HL-60/S4 treated with phorbol 12-myristate 13-acetate at 8.2 ng/mL for 4 days and 3 days (cell line): ENCODE measurements at regions not wholly inside any gene's neighbourhood (a gene's known extent, or its start where the extent isn't known, plus 50 kb on each side); places are given as distances from the start of the nearest gene placed in this dataset.

Source experiments
- in situ Hi-C: fragments of 300-500 bp; cut with MboI; formaldehyde crosslinking; loops from 2 replicates; pipeline ENCODE4 v1.15.0; 2022; ENCODE audit warnings: low sequenced_read_pairs

- in situ Hi-C loops, result no loop called here
Observed at GRCh38 chr2:192315543-192315942, 120.8 kb upstream of the TMEFF2 start.

DNA sequence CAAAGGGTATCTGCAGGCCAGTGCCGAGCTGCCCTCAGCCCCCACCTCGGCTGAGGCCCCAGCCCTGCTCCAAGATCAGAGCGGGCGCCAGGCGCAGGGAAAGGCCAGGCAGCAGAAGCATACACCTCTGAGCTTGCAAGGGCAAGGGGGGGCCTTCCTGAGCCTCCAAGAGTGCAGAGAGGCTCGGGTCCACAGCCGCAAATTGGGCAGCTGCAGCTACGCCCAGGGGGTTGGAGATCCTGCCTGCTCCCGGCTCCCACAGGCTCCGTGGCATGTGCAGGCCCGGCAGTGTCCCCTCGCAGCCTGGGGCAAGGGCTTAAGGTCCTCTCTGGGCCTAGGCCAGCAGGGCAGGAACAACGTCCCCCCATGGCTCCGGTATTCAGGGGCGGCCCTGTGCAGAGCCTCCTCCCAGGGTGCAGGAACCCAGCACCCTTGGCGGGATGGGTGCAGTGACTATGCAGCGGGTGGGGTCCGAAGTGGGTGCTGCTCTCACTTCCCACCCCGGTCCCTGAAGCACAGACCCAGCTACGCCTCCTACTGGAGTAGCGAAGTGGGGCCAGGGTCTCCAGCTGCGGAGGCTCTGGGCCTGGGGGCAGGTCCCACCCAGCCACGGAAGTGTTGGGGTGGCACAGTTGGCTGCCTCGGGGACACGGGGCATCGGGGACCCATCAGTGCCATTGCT is 120.2 kb upstream of the TMEFF2 start:
- in situ Hi-C loops, result no loop called here

DNA sequence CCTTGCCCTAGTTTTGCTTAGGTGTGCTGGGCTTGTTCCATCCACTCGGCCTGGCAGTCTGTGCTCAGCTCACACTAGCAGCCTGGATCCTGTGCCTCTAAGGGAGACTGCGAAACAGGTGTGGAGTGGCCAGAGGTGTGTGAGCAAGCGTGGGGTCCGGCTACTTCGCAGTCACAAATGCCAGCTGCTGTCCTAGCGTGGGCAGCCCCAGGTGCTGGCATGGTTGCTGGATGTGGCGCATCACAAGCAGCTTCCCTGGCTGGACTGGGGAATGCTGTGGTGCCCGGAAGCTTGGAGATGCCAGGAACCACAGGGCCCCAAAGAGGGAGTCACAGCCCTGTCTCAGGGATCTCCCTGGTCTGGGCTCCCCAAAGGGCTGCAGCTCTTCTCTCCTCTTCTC is 119.0 kb upstream of the TMEFF2 start:
- in situ Hi-C loops, result no loop called here

GRCh38 chr2:192311701-192312460 is 117.1 kb upstream of the TMEFF2 start:
- in situ Hi-C loops, result no loop called here

DNA sequence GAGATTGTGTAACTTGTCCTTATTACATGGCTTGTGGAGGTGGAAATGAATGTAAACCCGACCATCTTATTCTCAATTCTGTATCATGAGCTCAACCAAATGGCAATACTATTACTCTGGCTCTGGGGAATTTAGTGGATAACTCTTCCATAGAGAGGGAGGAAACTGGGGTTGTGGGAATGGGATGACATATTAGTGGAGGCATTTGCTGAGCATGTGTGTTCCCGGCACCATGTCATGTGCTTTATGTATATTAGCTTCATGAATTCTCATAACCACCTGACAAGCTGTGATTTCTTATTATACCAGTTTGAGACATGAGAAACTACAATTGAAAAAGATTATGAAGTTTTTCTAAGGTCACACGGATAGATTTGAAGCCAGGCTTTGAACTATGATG is 112.8 kb upstream of the TMEFF2 start:
- in situ Hi-C loops, result no loop called here

GRCh38 chr2:192298664-192299063 is 103.9 kb upstream of the TMEFF2 start:
- in situ Hi-C loops, result no loop called here

- in situ Hi-C loops, result no loop called here
Observed at GRCh38 chr2:192292478-192292877, 97.7 kb upstream of the TMEFF2 start.

- in situ Hi-C loops, result no loop called here
Observed at GRCh38 chr2:192288295-192288694, 93.6 kb upstream of the TMEFF2 start.

DNA sequence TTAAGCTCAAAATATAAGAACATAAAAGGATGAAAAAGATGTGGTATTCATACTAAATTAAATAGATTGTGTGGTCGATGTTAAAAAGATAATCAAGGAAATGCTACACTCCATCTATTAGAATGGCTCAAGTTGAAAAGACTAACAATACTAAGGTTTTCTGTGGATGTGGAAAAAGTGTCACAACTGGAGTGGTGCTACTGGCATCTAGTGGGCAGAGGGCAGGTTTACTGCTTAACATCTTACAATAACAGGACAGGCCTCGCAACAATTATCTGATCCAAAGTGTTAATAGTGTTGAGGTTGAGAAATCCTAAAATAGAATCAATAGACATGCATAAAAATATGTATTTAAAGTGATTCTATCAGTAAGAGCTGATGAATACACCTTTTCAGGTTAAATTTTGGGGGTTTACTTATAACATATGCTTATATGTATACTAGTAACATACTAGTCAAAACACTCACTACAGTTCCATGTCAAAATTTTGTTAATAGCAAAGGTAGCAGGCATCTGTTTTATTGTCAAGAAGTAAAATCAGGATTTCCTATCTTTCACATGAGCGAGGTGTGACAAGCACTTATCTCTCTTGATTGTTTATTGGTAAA is 91.5 kb upstream of the TMEFF2 start:
- in situ Hi-C loops, result no loop called here

DNA sequence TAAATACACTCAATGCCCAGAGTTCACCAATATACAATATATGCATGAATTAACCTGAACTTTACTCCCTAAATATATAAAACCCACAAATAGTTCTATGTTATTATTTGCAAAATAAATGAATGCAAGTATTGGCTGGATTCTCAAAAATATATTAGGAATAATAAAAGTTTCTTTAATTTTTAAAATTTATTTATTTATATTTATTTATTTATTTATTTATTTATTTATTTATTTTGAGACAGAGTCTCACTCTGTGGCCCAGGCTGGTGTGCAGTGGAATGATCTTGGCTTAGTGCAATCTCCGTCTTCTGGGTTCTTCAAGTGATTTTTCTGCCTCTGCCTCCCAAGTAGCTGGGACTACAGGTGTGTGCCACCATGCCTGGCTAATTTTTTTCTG is 88.7 kb upstream of the TMEFF2 start:
- in situ Hi-C loops, result no loop called here

DNA sequence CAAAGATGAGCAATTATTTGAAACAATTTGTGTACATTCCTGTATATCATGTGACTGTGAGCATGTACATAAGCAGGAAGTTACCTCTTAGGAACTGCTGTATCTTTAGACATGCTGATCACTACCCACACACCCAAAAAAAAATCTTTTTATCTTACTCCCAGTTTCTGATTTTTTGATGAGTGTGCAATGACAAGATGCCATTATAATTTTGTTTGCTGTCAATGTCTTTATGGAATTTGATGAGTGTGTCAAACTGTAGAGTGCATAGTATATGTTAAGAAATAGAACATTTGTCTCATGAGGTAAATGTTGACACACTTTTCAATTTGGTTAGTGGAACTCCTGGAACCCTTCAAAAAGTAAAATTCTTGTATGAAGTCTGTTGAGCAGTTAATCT is 84.0 kb upstream of the TMEFF2 start:
- in situ Hi-C loops, result no loop called here

- in situ Hi-C loops, result no loop called here
Observed at GRCh38 chr2:192277494-192278109, 82.9 kb upstream of the TMEFF2 start.

DNA sequence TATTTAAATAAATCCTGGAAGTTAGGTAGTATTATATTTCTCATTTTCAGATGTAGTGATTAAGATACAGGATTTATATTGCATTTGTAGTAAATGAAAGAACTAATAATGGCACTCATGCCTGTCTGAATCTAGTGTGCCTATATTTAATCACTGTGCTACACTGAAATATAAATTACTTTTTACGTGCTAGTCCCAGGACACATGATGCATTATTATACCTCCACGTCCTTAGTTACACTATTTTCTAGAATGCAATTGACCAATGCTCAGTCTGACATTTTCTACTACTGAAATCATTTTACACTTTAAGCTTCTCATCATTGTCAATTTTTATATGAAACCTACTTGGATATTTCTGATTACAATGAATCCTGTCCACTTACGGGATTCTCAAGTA is 80.9 kb upstream of the TMEFF2 start:
- in situ Hi-C loops, result no loop called here

DNA sequence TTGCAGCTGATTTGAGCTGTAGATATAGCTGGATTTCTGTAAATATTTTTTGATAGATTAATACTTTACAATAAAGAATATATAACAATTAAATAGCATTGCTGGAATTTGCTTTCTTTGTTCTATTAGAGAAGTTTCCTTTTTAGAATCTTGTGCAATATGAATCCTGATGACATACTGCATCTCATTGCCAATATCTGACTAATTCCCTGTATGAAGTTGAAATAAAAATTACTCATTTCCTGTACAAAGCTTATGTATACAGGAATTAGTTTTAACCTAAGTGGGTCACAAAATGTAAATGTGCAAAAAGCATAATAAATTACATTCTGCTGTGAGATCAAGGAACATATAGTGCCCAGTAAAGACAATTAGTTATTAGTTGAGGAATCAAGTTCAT is 72.8 kb upstream of the TMEFF2 start:
- in situ Hi-C loops, result no loop called here

- in situ Hi-C loops, result no loop called here
Observed at GRCh38 chr2:192265751-192266150, 71.0 kb upstream of the TMEFF2 start.

GRCh38 chr2:192254444-192254843 is 59.7 kb upstream of the TMEFF2 start:
- in situ Hi-C loops, result no loop called here

DNA sequence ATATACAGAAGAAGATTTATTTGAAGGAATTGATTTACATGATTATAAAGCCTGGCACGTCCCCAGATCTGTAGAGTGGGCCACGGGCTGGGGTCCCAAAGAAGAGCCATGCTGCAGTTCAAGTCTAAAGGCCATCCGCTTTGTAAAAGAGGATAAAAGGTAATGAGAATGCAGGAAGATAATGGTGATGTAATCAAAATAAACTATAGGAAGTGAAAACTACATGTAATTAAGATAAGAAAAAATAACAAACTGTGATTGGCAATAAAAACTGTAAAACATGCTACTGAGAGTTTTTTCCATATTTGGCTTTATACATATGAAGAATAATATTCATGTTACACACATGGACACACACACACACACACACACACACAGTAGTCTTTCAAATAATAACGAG is 59.0 kb upstream of the TMEFF2 start:
- in situ Hi-C loops, result no loop called here

- in situ Hi-C loops, result no loop called here
Observed at GRCh38 chr2:192250961-192251360, 56.2 kb upstream of the TMEFF2 start.

DNA sequence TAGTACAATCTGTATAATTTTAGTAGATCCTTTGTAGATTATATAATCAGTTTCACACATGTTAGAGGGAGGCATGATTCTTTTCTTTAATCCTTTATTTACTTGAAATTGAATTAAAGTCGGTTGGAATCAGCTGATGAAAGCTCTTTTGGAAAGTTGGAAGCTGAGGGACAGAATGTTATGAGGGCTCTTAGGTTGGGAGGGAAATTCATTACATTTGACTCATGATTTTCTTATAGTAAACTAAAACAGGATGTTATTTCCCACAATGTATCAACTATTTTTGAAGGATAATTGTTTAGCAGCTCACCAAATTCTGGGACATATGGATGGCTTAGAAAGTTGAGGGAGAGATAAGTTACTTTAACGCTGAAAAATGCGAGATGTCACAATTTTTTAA is 52.7 kb upstream of the TMEFF2 start:
- in situ Hi-C loops, result no loop called here

DNA sequence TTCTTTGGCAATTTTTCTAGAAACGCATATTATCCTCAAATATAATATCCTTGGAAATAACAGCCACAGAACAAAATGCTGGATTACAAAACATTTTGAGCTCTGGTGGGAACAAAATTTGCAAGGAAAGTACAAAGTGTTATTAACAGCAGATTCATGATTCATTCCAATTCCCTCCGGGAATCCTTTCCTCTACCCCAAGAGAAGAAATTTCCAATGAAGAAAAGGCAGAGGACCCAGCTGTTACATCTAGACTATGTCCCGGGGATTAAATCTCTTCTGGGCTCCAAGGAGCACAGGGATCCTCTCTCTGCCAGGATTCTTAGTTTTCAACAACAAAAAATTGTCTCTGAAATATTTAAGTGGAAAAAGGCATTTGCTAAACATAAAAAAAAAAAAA is 51.6 kb upstream of the TMEFF2 start:
- in situ Hi-C loops, result no loop called here

DNA sequence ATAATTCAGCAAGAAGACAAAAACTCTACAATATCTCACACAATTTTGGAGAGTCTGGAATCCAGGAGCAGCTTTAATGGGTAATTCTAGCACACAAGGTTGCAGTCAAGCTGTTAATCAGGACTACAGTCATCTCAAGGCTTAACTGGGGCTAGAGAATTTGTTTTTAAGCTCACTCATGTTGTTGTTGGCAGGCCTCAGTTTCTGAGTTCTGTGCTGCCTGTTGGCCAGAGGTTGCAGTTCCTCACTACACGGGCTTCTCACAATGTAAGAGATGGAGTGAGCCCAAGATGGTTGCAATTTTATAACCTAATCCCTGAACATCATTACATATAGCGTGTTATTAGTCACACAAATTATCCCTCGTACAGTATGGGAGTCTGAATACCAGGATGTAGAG is 50.6 kb upstream of the TMEFF2 start:
- in situ Hi-C loops, result no loop called here
